Omental fat pad (tissue), 3 donors: ENCODE measurements at regions not wholly inside any gene's neighbourhood (a gene's known extent, or its start where the extent isn't known, plus 50 kb on each side); places are given as distances from the start of the nearest gene placed in this dataset.

Source experiments
- ATAC-seq: fragments of 150-250 bp; one replicate; pipeline ENCODE4 v1.9.1; 2016; ENCODE audit warnings: mild to moderate bottlenecking, moderate library complexity; ENCODE audit not compliant: low FRiP score
- DNase-seq: peaks from one replicate; pipeline ENCODE4 v3.0.0-alpha.2; 2019; ENCODE audit warnings: low spot score
- CTCF ChIP-seq, 3 donors: fragments of 450-650 bp; IDR thresholded peaks; one replicate each; pipeline ENCODE4 v1.5.1; 2016 to 2017; ENCODE audit warnings: antibody characterized with exemption in 3 of 3, mild to moderate bottlenecking in 3 of 3, moderate library complexity in 2 of 3

- no peak for TF ChIP-seq CTCF (IDR thresholded peaks at IDR 0.05)
- no peak for DNase-seq
- no peak for ATAC-seq
Observed at GRCh38 chr3:72044231-72044855, 259.4 kb upstream of the PROK2 start.

GRCh38 chr3:72043204-72044133, 258.5 kb upstream of the PROK2 start:
- DNase-seq (no peak), ATAC-seq (no peak)
- TF ChIP-seq CTCF (IDR thresholded peaks at IDR 0.05), result no peak

GRCh38 chr3:72042397-72043203, 257.7 kb upstream of the PROK2 start:
- no peak for TF ChIP-seq CTCF (IDR thresholded peaks at IDR 0.05)
- DNase-seq, result no peak
- no peak for ATAC-seq

- TF ChIP-seq CTCF (IDR thresholded peaks at IDR 0.05), result no peak
- no peak for DNase-seq
- peak; percentile 32 for ATAC-seq
Observed at GRCh38 chr3:72041511-72041910, 256.6 kb upstream of the PROK2 start.

- ATAC-seq, result no peak
- no peak for DNase-seq
- TF ChIP-seq CTCF (IDR thresholded peaks at IDR 0.05), result no peak
Observed at GRCh38 chr3:72041076-72041475, 256.1 kb upstream of the PROK2 start.

- ATAC-seq (no peak), DNase-seq (no peak)
- no peak for TF ChIP-seq CTCF (IDR thresholded peaks at IDR 0.05)
Observed at GRCh38 chr3:72039677-72040076, 254.7 kb upstream of the PROK2 start.
